PC-9 (cell line): ENCODE measurements at regions not wholly inside any gene's neighbourhood (a gene's known extent, or its start where the extent isn't known, plus 50 kb on each side); places are given as distances from the start of the nearest gene placed in this dataset.

ENCODE experiments used
- BruUV-seq: library from RNA; stranded (reverse); fragments of 400-500 nt; replicated peaks from 2 replicates; lab custom pipeline; 2021; lab: Mats Ljungman, UMichigan
- CTCF ChIA-PET: fragments of 300-600 bp; sonication (Branson Sonifier 250); formaldehyde crosslinking; loops from one replicate; lab custom pipeline; 2022; ENCODE audit warnings: antibody characterized with exemption; lab: Charles Lee
- POLR2A ChIA-PET: fragments of 300-600 bp; sonication (Branson Sonifier 250); formaldehyde crosslinking; loops from one replicate; lab custom pipeline; 2022; ENCODE audit warnings: antibody characterized with exemption; ENCODE audit not compliant: unreplicated experiment; lab: Charles Lee
- DNase-seq, 2 experiments: peaks; one replicate each; pipeline versions ENCODE4 v3.0.0 to v3.0.0-alpha.2; 2015 to 2022; ENCODE audit warnings: mixed read lengths in 1 of 2
- H2AFZ ChIP-seq: fragments of 200-600 bp; sonication (generic); 2 replicates; pipeline ENCODE4 v1.8.1; 2017; ENCODE audit warnings: antibody characterized with exemption
- H3F3A ChIP-seq: fragments of 200-600 bp; sonication (generic); 2 replicates; pipeline ENCODE4 v1.8.1; 2017; ENCODE audit warnings: antibody characterized with exemption, mild to moderate bottlenecking, low read depth; ENCODE audit not compliant: insufficient read depth
- H3K27ac ChIP-seq: fragments of 200-600 bp; sonication (generic); 2 replicates; pipeline ENCODE4 v1.6.1; 2016; ENCODE audit warnings: mixed run types
- H3K27me3 ChIP-seq: fragments of 200-600 bp; sonication (generic); 2 replicates; pipeline ENCODE4 v1.6.1; 2016; ENCODE audit warnings: low read depth, mixed run types; ENCODE audit not compliant: insufficient read depth
- H3K36me3 ChIP-seq: fragments of 200-600 bp; sonication (generic); 2 replicates; pipeline ENCODE4 v1.6.1; 2016; ENCODE audit warnings: low read depth, mixed run types
- H3K4me1 ChIP-seq: fragments of 200-600 bp; sonication (generic); replicated peaks from 2 replicates; pipeline ENCODE4 v1.6.1; 2016; ENCODE audit warnings: mixed run types; ENCODE audit not compliant: insufficient read depth
- H3K4me2 ChIP-seq: fragments of 200-600 bp; sonication (generic); 2 replicates; pipeline ENCODE4 v1.6.1; 2017; ENCODE audit warnings: mixed run types
- H3K4me3 ChIP-seq: fragments of 200-600 bp; sonication (generic); 2 replicates; pipeline ENCODE4 v1.6.1; 2016; ENCODE audit warnings: mixed run types
- H3K79me2 ChIP-seq: fragments of 200-600 bp; sonication (generic); 2 replicates; pipeline ENCODE4 v1.6.1; 2017; ENCODE audit warnings: low read depth, mixed run types
- H3K9me2 ChIP-seq: fragments of 200-600 bp; sonication (generic); 2 replicates; pipeline ENCODE4 v1.8.1; 2017; ENCODE audit warnings: mild to moderate bottlenecking; ENCODE audit not compliant: insufficient read depth
- H3K9me3 ChIP-seq: fragments of 200-600 bp; sonication (generic); 2 replicates; pipeline ENCODE4 v1.8.1; 2016; ENCODE audit warnings: low read depth; ENCODE audit not compliant: insufficient read depth
- H4K20me1 ChIP-seq: fragments of 200-600 bp; sonication (generic); 2 replicates; pipeline ENCODE4 v1.8.1; 2017; ENCODE audit not compliant: insufficient read depth
- EZH2 ChIP-seq: fragments of 200-600 bp; sonication (generic); IDR thresholded peaks from 2 replicates; pipeline ENCODE4 v1.8.0; 2017; ENCODE audit warnings: antibody characterized with exemption, low read depth
- intact Hi-C: fragments of 100-400 bp; cut with micrococcal nuclease; formaldehyde crosslinking; loops from one replicate; pipeline ENCODE4 v1.10.0; 2022; ENCODE audit not compliant: unreplicated experiment
- TF ChIP-seq, protein P1 (sequence below): fragments of 200-600 bp; sonication (generic); conservative IDR thresholded peaks from 2 replicates; pipeline ENCODE4 v1.6.1; 2017; ENCODE audit warnings: mixed run types, antibody characterized with exemption, mild to moderate bottlenecking, moderate library complexity

DNA sequence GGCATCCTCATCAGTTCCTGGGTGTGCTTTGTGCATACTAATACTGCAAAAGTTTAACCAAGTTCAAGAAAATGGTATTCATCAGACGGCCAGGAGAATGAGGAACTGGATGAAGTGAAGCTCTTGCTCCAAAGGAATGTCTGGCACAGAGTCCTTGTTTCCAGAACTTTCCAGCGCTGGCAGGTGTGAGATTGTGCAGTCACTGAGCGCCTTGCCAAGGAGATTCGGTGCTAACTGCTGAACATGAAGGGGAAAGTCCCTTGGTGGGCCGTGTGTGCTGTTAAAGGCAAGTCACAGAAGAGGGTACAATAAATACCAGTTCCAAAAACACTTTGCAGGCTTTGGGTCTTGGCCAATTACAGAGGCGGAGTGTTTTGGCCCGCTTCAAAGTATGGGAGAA, 262.3 kb upstream of the SOX4 start:
- no peak for DNase-seq
- POLR2A ChIA-PET: no interaction called here
- Histone ChIP-seq H4K20me1 (no peaks in the 10 kb centered on the region), H3K36me3 (no peaks in the 10 kb centered on the region), H3K9me2 (no peaks in the 10 kb centered on the region), H2AFZ (no peak overlapping the region), H3K4me2 (no peak overlapping the region), H3K9me3 (no peaks in the 10 kb centered on the region), H3K27me3 (no peaks in the 10 kb centered on the region), H3K27ac (no peak overlapping the region), H3F3A (no peaks in the 10 kb centered on the region), H3K4me1 (0 out of 2 replicates have a peak, but pooled peaks cover 4% of the 10 kb centered on the region), H3K79me2 (no peaks in the 10 kb centered on the region), H3K4me3 (no peak overlapping the region)
- CTCF ChIA-PET: interaction anchor here (0.7 kb wide), 1 partner anchor 258 kb away, joined by 3 read pairs; no protein-coding TSS in a partner anchor
- TF ChIP-seq, protein P1, sequence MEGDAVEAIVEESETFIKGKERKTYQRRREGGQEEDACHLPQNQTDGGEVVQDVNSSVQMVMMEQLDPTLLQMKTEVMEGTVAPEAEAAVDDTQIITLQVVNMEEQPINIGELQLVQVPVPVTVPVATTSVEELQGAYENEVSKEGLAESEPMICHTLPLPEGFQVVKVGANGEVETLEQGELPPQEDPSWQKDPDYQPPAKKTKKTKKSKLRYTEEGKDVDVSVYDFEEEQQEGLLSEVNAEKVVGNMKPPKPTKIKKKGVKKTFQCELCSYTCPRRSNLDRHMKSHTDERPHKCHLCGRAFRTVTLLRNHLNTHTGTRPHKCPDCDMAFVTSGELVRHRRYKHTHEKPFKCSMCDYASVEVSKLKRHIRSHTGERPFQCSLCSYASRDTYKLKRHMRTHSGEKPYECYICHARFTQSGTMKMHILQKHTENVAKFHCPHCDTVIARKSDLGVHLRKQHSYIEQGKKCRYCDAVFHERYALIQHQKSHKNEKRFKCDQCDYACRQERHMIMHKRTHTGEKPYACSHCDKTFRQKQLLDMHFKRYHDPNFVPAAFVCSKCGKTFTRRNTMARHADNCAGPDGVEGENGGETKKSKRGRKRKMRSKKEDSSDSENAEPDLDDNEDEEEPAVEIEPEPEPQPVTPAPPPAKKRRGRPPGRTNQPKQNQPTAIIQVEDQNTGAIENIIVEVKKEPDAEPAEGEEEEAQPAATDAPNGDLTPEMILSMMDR: no peak
- no peak for TF ChIP-seq EZH2
- intact Hi-C loops: no loop called here
- no TSS peak for BruUV-seq

DNA sequence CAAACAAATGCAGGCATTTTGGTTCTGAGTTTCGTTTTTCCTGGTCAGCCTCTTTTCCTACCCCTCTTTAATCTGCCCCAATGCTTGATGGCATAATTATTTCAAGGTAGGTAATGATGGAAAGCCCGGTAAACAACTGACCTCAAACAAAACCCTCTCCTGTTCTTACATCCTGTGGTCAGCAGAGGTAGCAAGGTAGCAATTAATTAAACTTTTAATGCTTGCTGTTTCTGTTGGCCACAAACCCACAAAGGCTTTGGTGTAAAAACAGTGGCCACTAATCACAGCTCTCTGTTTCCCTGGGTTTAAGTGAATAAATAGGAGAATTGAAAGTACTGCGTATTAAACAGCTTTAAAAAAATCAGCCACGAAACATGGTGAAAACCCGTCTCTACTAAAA, 261.5 kb upstream of the SOX4 start:
- H3F3A ChIP-seq: no peaks in the 10 kb centered on the region
- no peaks in the 10 kb centered on the region for H3K27me3 ChIP-seq
- no peaks in the 10 kb centered on the region for H3K36me3 ChIP-seq
- no peaks in the 10 kb centered on the region for H3K9me3 ChIP-seq
- 0 out of 2 replicates have a peak, but pooled peaks cover 4% of the 10 kb centered on the region for H3K4me1 ChIP-seq
- DNase-seq: no peak
- no peak overlapping the region for H2AFZ ChIP-seq
- ChIA-PET POLR2A (no interaction called here), CTCF (no interaction called here)
- H3K27ac ChIP-seq: no peak overlapping the region
- no TSS peak for BruUV-seq
- no peaks in the 10 kb centered on the region for H3K9me2 ChIP-seq
- H3K4me2 ChIP-seq: no peak overlapping the region
- H3K4me3 ChIP-seq: no peak overlapping the region
- no peak for TF ChIP-seq EZH2
- TF ChIP-seq, protein P1: no peak
- intact Hi-C loops: no loop called here
- H4K20me1 ChIP-seq: no peaks in the 10 kb centered on the region
- H3K79me2 ChIP-seq: no peaks in the 10 kb centered on the region

DNA sequence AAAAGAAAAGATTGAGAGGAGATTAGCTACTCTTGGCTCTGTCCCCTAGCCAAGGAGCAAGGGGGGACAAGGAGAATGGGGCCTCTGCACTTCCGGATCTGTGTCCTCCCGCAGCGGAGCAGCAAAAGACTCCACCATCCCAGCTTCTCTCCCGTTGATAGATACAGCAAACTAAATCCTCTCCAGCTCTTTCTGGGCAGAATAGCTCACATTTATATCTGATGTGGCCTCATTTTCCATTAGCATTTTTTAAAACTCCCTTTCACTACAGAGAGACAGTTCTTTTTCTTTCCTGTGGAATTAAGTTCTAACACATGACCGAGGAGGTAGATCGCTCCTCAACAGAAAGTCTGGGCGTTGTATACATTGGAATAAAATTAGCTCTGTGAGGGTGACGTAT, 260.9 kb upstream of the SOX4 start:
- ChIA-PET POLR2A (interaction anchor here (0.6 to 0.9 kb wide), 2 partner anchors 38 to 256 kb away, joined by 5 to 31 read pairs; no protein-coding TSS in a partner anchor), CTCF (no interaction called here)
- no peak overlapping the region for H2AFZ ChIP-seq
- no peaks in the 10 kb centered on the region for H4K20me1 ChIP-seq
- H3K27ac ChIP-seq: no peak overlapping the region
- H3K4me3 ChIP-seq: no peak overlapping the region
- DNase-seq: no peak
- no peaks in the 10 kb centered on the region for H3F3A ChIP-seq
- no peaks in the 10 kb centered on the region for H3K27me3 ChIP-seq
- no TSS peak for BruUV-seq
- TF ChIP-seq EZH2: no peak
- TF ChIP-seq, protein P1: no peak
- H3K4me2 ChIP-seq: no peak overlapping the region
- no peaks in the 10 kb centered on the region for H3K9me3 ChIP-seq
- no peaks in the 10 kb centered on the region for H3K36me3 ChIP-seq
- no peaks in the 10 kb centered on the region for H3K79me2 ChIP-seq
- intact Hi-C loops: no loop called here
- 0 out of 2 replicates have a peak, but pooled peaks cover 4% of the 10 kb centered on the region for H3K4me1 ChIP-seq
- no peaks in the 10 kb centered on the region for H3K9me2 ChIP-seq
